Loucy (cell line): ENCODE measurements at regions not wholly inside any gene's neighbourhood (a gene's known extent, or its start where the extent isn't known, plus 50 kb on each side); places are given as distances from the start of the nearest gene placed in this dataset.

Source experiments
- H2AFZ ChIP-seq: fragments of 200-600 bp; sonication (generic); 2 replicates; pipeline ENCODE4 v1.6.0; 2016; ENCODE audit warnings: antibody characterized with exemption, mild to moderate bottlenecking, low read length, moderate library complexity
- H3F3A ChIP-seq: fragments of 200-600 bp; 2 replicates; pipeline ENCODE4 v1.6.0; 2016; ENCODE audit warnings: antibody characterized with exemption, low read depth, mild to moderate bottlenecking
- H3K27me3 ChIP-seq: fragments of 200-600 bp; sonication (generic); 2 replicates; pipeline ENCODE4 v1.6.1; 2014; ENCODE audit warnings: low read length, mild to moderate bottlenecking; ENCODE audit not compliant: insufficient read depth, poor library complexity, severe bottlenecking
- H3K36me3 ChIP-seq: fragments of 200-600 bp; sonication (generic); 2 replicates; pipeline ENCODE4 v1.6.1; 2016; ENCODE audit warnings: low read length; ENCODE audit not compliant: insufficient read depth
- H3K4me1 ChIP-seq: fragments of 200-600 bp; sonication (generic); 2 replicates; pipeline ENCODE4 v1.5.1; 2014; ENCODE audit warnings: low read length, mild to moderate bottlenecking; ENCODE audit not compliant: insufficient read depth, poor library complexity, severe bottlenecking
- H3K4me2 ChIP-seq: fragments of 200-600 bp; sonication (generic); 2 replicates; pipeline ENCODE4 v1.6.0; 2014; ENCODE audit warnings: antibody characterized with exemption, low read length, low read depth, mild to moderate bottlenecking; ENCODE audit not compliant: poor library complexity, severe bottlenecking
- H3K4me3 ChIP-seq: fragments of 200-600 bp; sonication (generic); 2 replicates; pipeline ENCODE4 v1.5.1; 2014; ENCODE audit warnings: low read length, mild to moderate bottlenecking, mixed read lengths; ENCODE audit not compliant: poor library complexity, severe bottlenecking
- H3K79me2 ChIP-seq: fragments of 200-600 bp; sonication (generic); 2 replicates; pipeline ENCODE4 v1.6.1; 2014; ENCODE audit warnings: low read length; ENCODE audit not compliant: insufficient read depth
- H3K9ac ChIP-seq: fragments of 200-600 bp; sonication (generic); 2 replicates; pipeline ENCODE4 v1.6.0; 2014; ENCODE audit warnings: mild to moderate bottlenecking, low read depth, low read length, moderate library complexity; ENCODE audit not compliant: poor library complexity, severe bottlenecking
- H3K9me2 ChIP-seq: fragments of 200-600 bp; sonication (generic); replicated peaks from 2 replicates; pipeline ENCODE4 v1.6.1; 2016; ENCODE audit warnings: low read depth, low read length, mixed read lengths
- H3K9me3 ChIP-seq: fragments of 200-600 bp; sonication (generic); 2 replicates; pipeline ENCODE4 v1.6.1; 2014; ENCODE audit warnings: mild to moderate bottlenecking, antibody characterized with exemption, low read length, low read depth; ENCODE audit not compliant: insufficient read depth
- H4K20me1 ChIP-seq: fragments of 200-600 bp; sonication (generic); 2 replicates; pipeline ENCODE4 v1.6.0; 2014; ENCODE audit warnings: antibody characterized with exemption, low read length, mild to moderate bottlenecking; ENCODE audit not compliant: insufficient read depth, poor library complexity, severe bottlenecking
- CTCF ChIP-seq: fragments of 200-600 bp; sonication (generic); conservative IDR thresholded peaks from 2 replicates; pipeline ENCODE4 v1.5.1; 2014; ENCODE audit warnings: mild to moderate bottlenecking, antibody characterized with exemption, low read length
- EZH2phosphoT487 ChIP-seq: fragments of 200-600 bp; IDR thresholded peaks from 2 replicates; pipeline ENCODE4 v1.6.1; 2018; ENCODE audit warnings: antibody characterized with exemption, mild to moderate bottlenecking, moderate library complexity, borderline replicate concordance

DNA sequence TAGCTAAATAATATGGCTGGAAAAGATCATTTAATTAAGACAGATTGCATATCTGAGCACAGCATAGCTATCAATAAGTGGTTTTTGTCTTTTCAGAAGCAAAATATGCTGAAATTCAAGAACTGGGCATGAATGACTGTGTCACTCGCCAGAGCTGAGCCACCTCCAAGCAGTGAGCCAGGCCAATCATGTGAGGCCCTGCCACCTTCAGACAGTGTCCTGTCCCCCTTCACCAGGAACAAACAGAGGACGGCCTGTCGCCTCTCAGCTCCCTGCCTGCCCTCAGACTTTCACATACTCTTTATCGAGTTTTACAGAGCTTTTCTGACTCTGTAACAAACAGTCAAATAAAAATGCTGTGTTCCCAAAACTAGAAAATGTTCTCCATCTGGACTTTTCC, 171.0 kb upstream of the TSC22D1 start:
- Histone ChIP-seq H3K9me3 (no peaks in the 10 kb centered on the region), H3K36me3 (no peaks in the 10 kb centered on the region), H2AFZ (no peak overlapping the region), H4K20me1 (no peaks in the 10 kb centered on the region), H3K4me3 (no peak overlapping the region), H3F3A (no peaks in the 10 kb centered on the region), H3K79me2 (no peaks in the 10 kb centered on the region), H3K27me3 (no peaks in the 10 kb centered on the region), H3K4me1 (no peaks in the 10 kb centered on the region), H3K9me2 (no peaks in the 10 kb centered on the region), H3K4me2 (no peak overlapping the region), H3K9ac (no peak overlapping the region)
- TF ChIP-seq EZH2phosphoT487, result no peak
- TF ChIP-seq CTCF, result no peak

DNA sequence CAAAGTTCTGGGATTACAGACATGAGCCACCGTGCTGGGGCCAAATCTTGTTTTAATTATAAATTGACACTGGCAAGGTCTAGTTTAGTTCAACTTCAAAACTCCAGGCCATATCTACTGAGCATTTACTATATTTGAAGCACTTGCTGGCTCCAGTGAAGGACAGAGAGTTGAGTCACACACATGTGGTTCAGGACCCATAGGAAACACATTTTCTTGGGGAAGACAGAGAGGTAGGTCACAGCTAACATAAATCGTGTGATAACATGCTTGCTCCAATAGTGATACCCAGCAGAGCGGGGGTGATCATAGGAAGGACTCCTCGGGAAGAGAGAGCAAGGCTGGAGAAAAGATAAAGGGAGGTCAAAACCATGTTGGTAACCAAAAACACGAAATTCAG, 170.6 kb upstream of the TSC22D1 start:
- H4K20me1 ChIP-seq, result no peaks in the 10 kb centered on the region

DNA sequence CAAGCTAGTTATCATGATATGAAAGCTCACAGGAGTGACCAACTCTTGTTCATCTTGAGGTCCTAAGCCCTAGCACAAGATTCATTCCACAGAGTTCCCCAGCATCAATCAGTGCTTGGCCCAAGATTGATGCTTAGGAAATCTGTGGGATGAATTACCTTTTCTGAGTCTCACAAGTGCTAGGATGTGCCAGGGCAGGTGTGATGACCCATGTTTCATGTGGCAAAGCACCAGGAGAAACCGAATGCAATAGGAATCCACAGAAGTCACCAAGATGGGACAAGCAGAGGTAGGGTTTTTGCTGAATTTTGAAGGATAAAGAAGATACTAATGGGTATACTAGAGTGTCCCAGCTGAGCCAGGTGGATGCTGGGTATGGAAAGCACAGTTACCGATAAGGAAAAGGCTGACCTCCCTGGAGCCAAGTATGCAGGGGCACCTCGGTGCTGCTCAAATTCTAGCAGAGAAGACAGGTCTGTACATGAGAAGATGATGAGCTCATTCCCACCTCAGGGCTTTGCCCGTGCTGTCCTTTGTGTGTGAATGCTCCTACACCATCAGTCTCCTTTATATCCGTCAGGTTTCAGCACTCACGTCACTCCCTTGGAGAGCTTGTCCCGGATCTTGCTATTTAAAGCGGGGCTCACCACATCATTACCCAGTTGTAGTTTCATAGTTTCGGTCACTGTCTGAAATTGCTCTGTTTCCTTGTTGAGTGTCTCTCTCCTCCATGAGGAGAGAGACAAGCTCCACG, 168.9 kb upstream of the TSC22D1 start:
- Histone ChIP-seq H3K9me2 (no peaks in the 10 kb centered on the region), H3K9me3 (no peaks in the 10 kb centered on the region), H3K4me1 (no peaks in the 10 kb centered on the region), H3F3A (no peaks in the 10 kb centered on the region), H3K4me3 (no peak overlapping the region), H3K4me2 (no peak overlapping the region), H3K9ac (no peak overlapping the region), H3K79me2 (no peaks in the 10 kb centered on the region), H2AFZ (no peak overlapping the region), H4K20me1 (no peaks in the 10 kb centered on the region), H3K36me3 (no peaks in the 10 kb centered on the region), H3K27me3 (no peaks in the 10 kb centered on the region)
- TF ChIP-seq EZH2phosphoT487, result no peak
- no peak for TF ChIP-seq CTCF

More for the DNA sequence above, 170.6 kb upstream of the TSC22D1 start:
- Histone ChIP-seq H3K36me3 (no peaks in the 10 kb centered on the region), H3K27me3 (no peaks in the 10 kb centered on the region), H3K4me2 (no peak overlapping the region), H3K9me2 (no peaks in the 10 kb centered on the region), H3F3A (no peaks in the 10 kb centered on the region), H3K4me3 (no peak overlapping the region), H3K9me3 (no peaks in the 10 kb centered on the region), H2AFZ (no peak overlapping the region), H3K9ac (no peak overlapping the region), H3K4me1 (no peaks in the 10 kb centered on the region), H3K79me2 (no peaks in the 10 kb centered on the region)
- TF ChIP-seq EZH2phosphoT487, result no peak
- no peak for TF ChIP-seq CTCF
